PC-9 (cell line): ENCODE measurements at regions not wholly inside any gene's neighbourhood (a gene's known extent, or its start where the extent isn't known, plus 50 kb on each side); places are given as distances from the start of the nearest gene placed in this dataset.

ENCODE experiments used
- EZH2 ChIP-seq: fragments of 200-600 bp; sonication (generic); IDR thresholded peaks from 2 replicates; pipeline ENCODE4 v1.8.0; 2017; ENCODE audit warnings: antibody characterized with exemption, low read depth
- TF ChIP-seq, protein P1 (sequence below): fragments of 200-600 bp; sonication (generic); conservative IDR thresholded peaks from 2 replicates; pipeline ENCODE4 v1.6.1; 2017; ENCODE audit warnings: mixed run types, antibody characterized with exemption, mild to moderate bottlenecking, moderate library complexity

DNA sequence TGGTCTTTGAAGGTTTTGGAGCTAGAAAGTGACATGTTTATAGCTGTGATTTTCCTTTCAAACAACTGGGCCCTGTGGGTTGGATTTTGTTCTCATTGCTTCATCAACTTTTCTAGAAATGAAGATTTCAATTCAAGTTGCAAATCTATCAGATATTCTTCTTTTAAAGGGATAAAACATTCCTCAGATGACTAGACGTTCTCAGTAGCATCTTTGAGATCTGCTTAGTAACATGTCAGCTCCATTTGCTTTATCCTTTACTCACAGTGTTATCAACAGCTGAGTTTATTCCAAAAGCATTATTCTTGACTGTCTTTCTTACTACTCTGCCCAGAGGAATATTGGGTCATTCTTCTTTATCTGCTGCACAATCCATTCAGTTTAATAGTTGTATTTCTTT lies 108.2 kb upstream of the GIMD1 start:
- TF ChIP-seq, protein P1, sequence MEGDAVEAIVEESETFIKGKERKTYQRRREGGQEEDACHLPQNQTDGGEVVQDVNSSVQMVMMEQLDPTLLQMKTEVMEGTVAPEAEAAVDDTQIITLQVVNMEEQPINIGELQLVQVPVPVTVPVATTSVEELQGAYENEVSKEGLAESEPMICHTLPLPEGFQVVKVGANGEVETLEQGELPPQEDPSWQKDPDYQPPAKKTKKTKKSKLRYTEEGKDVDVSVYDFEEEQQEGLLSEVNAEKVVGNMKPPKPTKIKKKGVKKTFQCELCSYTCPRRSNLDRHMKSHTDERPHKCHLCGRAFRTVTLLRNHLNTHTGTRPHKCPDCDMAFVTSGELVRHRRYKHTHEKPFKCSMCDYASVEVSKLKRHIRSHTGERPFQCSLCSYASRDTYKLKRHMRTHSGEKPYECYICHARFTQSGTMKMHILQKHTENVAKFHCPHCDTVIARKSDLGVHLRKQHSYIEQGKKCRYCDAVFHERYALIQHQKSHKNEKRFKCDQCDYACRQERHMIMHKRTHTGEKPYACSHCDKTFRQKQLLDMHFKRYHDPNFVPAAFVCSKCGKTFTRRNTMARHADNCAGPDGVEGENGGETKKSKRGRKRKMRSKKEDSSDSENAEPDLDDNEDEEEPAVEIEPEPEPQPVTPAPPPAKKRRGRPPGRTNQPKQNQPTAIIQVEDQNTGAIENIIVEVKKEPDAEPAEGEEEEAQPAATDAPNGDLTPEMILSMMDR, result no peak
- no peak for TF ChIP-seq EZH2
